ENCODE measurements at regions not wholly inside any gene's neighbourhood (a gene's known extent, or its start where the extent isn't known, plus 50 kb on each side); places are given as distances from the start of the nearest gene placed in this dataset.

GRCh38 chr9:28999806-29000205 lies 1426.5 kb upstream of the C9orf72 start:
- TF ChIP-seq CTCF (IDR thresholded peaks at IDR 0.05) (no peak), POLR2A (IDR thresholded peaks at IDR 0.05) (no peak)

All from thyroid gland (tissue), 4 donors.